SK-N-SH treated with all-trans-retinoic acid at 6 μM for 48 hours (cell line): ENCODE measurements at regions not wholly inside any gene's neighbourhood (a gene's known extent, or its start where the extent isn't known, plus 50 kb on each side); places are given as distances from the start of the nearest gene placed in this dataset.

Experiments
- ATAC-seq: fragments of 200-7000 bp; cut with Tn5 transposase; 3 replicates; pipeline ENCODE4 v1.9.1; 2020; ENCODE audit warnings: mild to moderate bottlenecking, moderate library complexity
- ARNTL ChIP-seq: fragments of 450-650 bp; formaldehyde crosslinking; IDR thresholded peaks from 2 replicates; pipeline ENCODE4 v1.5.0; 2020; ENCODE audit warnings: low read depth, mild to moderate bottlenecking, moderate library complexity, borderline replicate concordance
- BACH2 ChIP-seq: fragments of 250-450 bp; sonication (Bioruptor Pico); IDR thresholded peaks from 2 replicates; pipeline ENCODE4 v1.9.0; 2021; ENCODE audit warnings: mild to moderate bottlenecking, borderline replicate concordance
- CREB5 ChIP-seq: fragments of 250-450 bp; sonication (Bioruptor Pico); IDR thresholded peaks from 2 replicates; pipeline ENCODE4 v1.5.1; 2020; ENCODE audit warnings: low read depth, mild to moderate bottlenecking, moderate library complexity
- CSDC2 ChIP-seq: fragments of 250-450 bp; sonication (Bioruptor Pico); IDR thresholded peaks from 2 replicates; pipeline ENCODE4 v1.5.0; 2020; ENCODE audit warnings: mild to moderate bottlenecking, moderate library complexity
- CSRNP3 ChIP-seq: fragments of 250-450 bp; sonication (Bioruptor Pico); IDR thresholded peaks from 2 replicates; pipeline ENCODE4 v1.5.1; 2021; ENCODE audit warnings: mild to moderate bottlenecking, moderate library complexity
- ESRRG ChIP-seq: fragments of 250-450 bp; sonication (Bioruptor Pico); IDR thresholded peaks from 2 replicates; pipeline ENCODE4 v1.6.1; 2021; ENCODE audit warnings: mild to moderate bottlenecking
- OSR1 ChIP-seq: fragments of 250-450 bp; sonication (Bioruptor Pico); IDR thresholded peaks from 2 replicates; pipeline ENCODE4 v1.8.0; 2022; ENCODE audit warnings: moderate library complexity, mild to moderate bottlenecking, inconsistent platforms
- PATZ1 ChIP-seq: fragments of 250-450 bp; sonication (Bioruptor Pico); IDR thresholded peaks from 2 replicates; pipeline ENCODE4 v1.8.0; 2020; ENCODE audit warnings: mild to moderate bottlenecking, moderate library complexity, borderline replicate concordance
- POU6F1 ChIP-seq: fragments of 250-450 bp; sonication (Bioruptor Pico); IDR thresholded peaks from 2 replicates; pipeline ENCODE4 v1.8.0; 2021; ENCODE audit warnings: low read depth, mild to moderate bottlenecking, moderate library complexity, borderline replicate concordance
- PPARA ChIP-seq: fragments of 250-450 bp; sonication (Bioruptor Pico); IDR thresholded peaks from 2 replicates; pipeline ENCODE4 v1.5.0; 2020; ENCODE audit warnings: mild to moderate bottlenecking, borderline replicate concordance
- RARB ChIP-seq: fragments of 250-450 bp; sonication (Bioruptor Pico); IDR thresholded peaks from 2 replicates; pipeline ENCODE4 v1.8.0; 2021; ENCODE audit warnings: mild to moderate bottlenecking, moderate library complexity
- SNAI2 ChIP-seq: fragments of 250-450 bp; sonication (Bioruptor Pico); IDR thresholded peaks from 2 replicates; pipeline ENCODE4 v1.5.0; 2020; ENCODE audit warnings: mild to moderate bottlenecking, moderate library complexity
- TCF4 ChIP-seq: fragments of 250-450 bp; sonication (Bioruptor Pico); IDR thresholded peaks from 2 replicates; pipeline ENCODE4 v1.8.0; 2021; ENCODE audit warnings: mild to moderate bottlenecking, moderate library complexity, borderline replicate concordance
- TOX ChIP-seq: fragments of 250-450 bp; sonication (Bioruptor Pico); IDR thresholded peaks from 2 replicates; pipeline ENCODE4 v1.8.0; 2021; ENCODE audit warnings: mild to moderate bottlenecking, moderate library complexity, borderline replicate concordance
- TSHZ2 ChIP-seq: fragments of 250-450 bp; sonication (Bioruptor Pico); IDR thresholded peaks from 2 replicates; pipeline ENCODE4 v1.5.0; 2020; ENCODE audit warnings: mild to moderate bottlenecking, moderate library complexity
- ZC3H10 ChIP-seq: fragments of 250-450 bp; sonication (Bioruptor Pico); IDR thresholded peaks from 2 replicates; pipeline ENCODE4 v1.5.1; 2021; ENCODE audit warnings: mild to moderate bottlenecking, moderate library complexity
- ZFP30 ChIP-seq: fragments of 450-650 bp; formaldehyde crosslinking; IDR thresholded peaks from 2 replicates; pipeline ENCODE4 v1.5.0; 2022; ENCODE audit warnings: mild to moderate bottlenecking, moderate library complexity
- ZNF565 ChIP-seq: fragments of 450-650 bp; formaldehyde crosslinking; conservative IDR thresholded peaks from 2 replicates; pipeline ENCODE4 v1.5.0; 2020; ENCODE audit warnings: low read depth, mild to moderate bottlenecking, moderate library complexity
- ZNF70 ChIP-seq: fragments of 450-650 bp; formaldehyde crosslinking; IDR thresholded peaks from 2 replicates; pipeline ENCODE4 v1.5.0; 2020; ENCODE audit warnings: mild to moderate bottlenecking, moderate library complexity
- ZNF8 ChIP-seq: fragments of 450-650 bp; formaldehyde crosslinking; IDR thresholded peaks from 2 replicates; pipeline ENCODE4 v1.5.0; 2020; ENCODE audit warnings: mild to moderate bottlenecking, moderate library complexity

GRCh38 chr13:44104197-44104490 is 224.4 kb downstream of the LACC1 start:
- TF ChIP-seq CSDC2 (CRISPR knock-in tag) (no peak), BACH2 (CRISPR knock-in tag) (no peak), ZNF565 (no peak), TSHZ2 (no peak), TCF4 (CRISPR knock-in tag) (no peak), OSR1 (CRISPR knock-in tag) (no peak), PATZ1 (CRISPR knock-in tag) (no peak), ZFP30 (CRISPR knock-in tag) (no peak), TOX (CRISPR knock-in tag) (no peak), PPARA (no peak), RARB (CRISPR knock-in tag) (no peak), POU6F1 (no peak), CSRNP3 (CRISPR knock-in tag) (no peak), SNAI2 (CRISPR knock-in tag) (no peak), ZC3H10 (no peak), ARNTL (no peak), ESRRG (no peak), ZNF8 (CRISPR knock-in tag) (no peak)
- no peak for ATAC-seq

- no peak for ATAC-seq
- no peak for TF ChIP-seq TOX (CRISPR knock-in tag)
- TF ChIP-seq ESRRG, result no peak
- no peak for TF ChIP-seq TSHZ2
- no peak for TF ChIP-seq ZNF565
- TF ChIP-seq ZNF70 (CRISPR knock-in tag), result no peak
- TF ChIP-seq CREB5, result no peak
- TF ChIP-seq ZNF8 (CRISPR knock-in tag), result no peak
- no peak for TF ChIP-seq PATZ1 (CRISPR knock-in tag)
- no peak for TF ChIP-seq OSR1 (CRISPR knock-in tag)
- TF ChIP-seq PPARA, result no peak
- TF ChIP-seq BACH2 (CRISPR knock-in tag), result no peak
- no peak for TF ChIP-seq RARB (CRISPR knock-in tag)
- TF ChIP-seq ZFP30 (CRISPR knock-in tag), result no peak
- TF ChIP-seq ZC3H10, result no peak
- no peak for TF ChIP-seq TCF4 (CRISPR knock-in tag)
These were observed 225.3 kb downstream of the LACC1 start for GRCh38 chr13:44104969-44105368.
